Activated CD4-positive, alpha-beta T cell treated with anti-CD3 and anti-CD28 coated beads for 36 hours (primary cell): ENCODE measurements at regions not wholly inside any gene's neighbourhood (a gene's known extent, or its start where the extent isn't known, plus 50 kb on each side); places are given as distances from the start of the nearest gene placed in this dataset.

Experiments
- ATAC-seq: fragments of 200-7000 bp; cut with Tn5 transposase; one replicate; pipeline ENCODE4 v1.10.0; 2021; ENCODE audit warnings: mild to moderate bottlenecking, moderate library complexity
- CTCF ChIA-PET: fragments of 350-600 bp; sonication (Branson Sonifier 250); formaldehyde crosslinking; loops from one replicate; lab custom pipeline; 2021; ENCODE audit warnings: antibody characterized with exemption; lab: Charles Lee
- POLR2A ChIA-PET: fragments of 350-600 bp; sonication (Branson Sonifier 250); formaldehyde crosslinking; loops from one replicate; lab custom pipeline; 2021; ENCODE audit warnings: antibody characterized with exemption, inconsistent platforms; lab: Charles Lee
- DNase-seq: peaks from one replicate; pipeline ENCODE4 v3.0.0-alpha.2; 2020
- H3K27ac Mint-ChIP-seq: one replicate; pipeline ENCODE4 v1.8.0; 2021; ENCODE audit warnings: mixed read lengths
- H3K27me3 Mint-ChIP-seq: one replicate; pipeline ENCODE4 v1.8.0; 2021; ENCODE audit warnings: mixed read lengths
- H3K36me3 Mint-ChIP-seq: one replicate; pipeline ENCODE4 v1.8.0; 2021; ENCODE audit warnings: low read depth, mixed read lengths
- H3K4me1 Mint-ChIP-seq: one replicate; pipeline ENCODE4 v1.8.0; 2021; ENCODE audit warnings: mixed read lengths
- H3K4me3 Mint-ChIP-seq: one replicate; pipeline ENCODE4 v1.8.0; 2021; ENCODE audit warnings: mild to moderate bottlenecking, moderate library complexity, mixed read lengths
- H3K9me3 Mint-ChIP-seq: one replicate; pipeline ENCODE4 v1.8.0; 2021; ENCODE audit warnings: low read depth, mixed read lengths
- intact Hi-C, 2 experiments: fragments of 100-400 bp; cut with DNase I in 1 of 2; cut with micrococcal nuclease in 1 of 2; formaldehyde crosslinking; loops; one replicate each; pipeline versions ENCODE4 v1.14.2 to v1.15.1; 2022 to 2024; cut with DNase I, micrococcal nuclease

- H3K36me3 Mint-ChIP-seq = no peaks in the 10 kb centered on the region
- H3K9me3 Mint-ChIP-seq = no peaks in the 10 kb centered on the region
- peak; percentile 57 for ATAC-seq
- H3K4me3 Mint-ChIP-seq = no peak overlapping the region
- peaks cover 2% of the 10 kb centered on the region for H3K27me3 Mint-ChIP-seq
- ChIA-PET CTCF (no interaction called here), POLR2A (interaction anchor here (0.7 kb wide), 1 partner anchor 73 kb away, joined by 3 read pairs; no protein-coding TSS in a partner anchor)
- DNase-seq = no peak
- peak overlapping the region; percentile 21 for H3K27ac Mint-ChIP-seq
- intact Hi-C loops = no loop called here
- H3K4me1 Mint-ChIP-seq = peaks cover 13% of the 10 kb centered on the region
Measured at GRCh38 chr20:50297498-50298376, 107.1 kb downstream of the CEBPB start.

- Mint-ChIP-seq H3K36me3 (no peaks in the 10 kb centered on the region), H3K27me3 (peaks cover 4% of the 10 kb centered on the region), H3K4me3 (no peak overlapping the region), H3K9me3 (no peaks in the 10 kb centered on the region), H3K4me1 (peaks cover 13% of the 10 kb centered on the region), H3K27ac (no peak overlapping the region)
- POLR2A ChIA-PET = no interaction called here
- intact Hi-C loops = no loop called here
- DNase-seq (no peak), ATAC-seq (no peak)
- CTCF ChIA-PET = no interaction called here
Measured at GRCh38 chr20:50298554-50299324, 108.1 kb downstream of the CEBPB start.

GRCh38 chr20:50299325-50299629 is 108.6 kb downstream of the CEBPB start:
- ChIA-PET POLR2A (no interaction called here), CTCF (no interaction called here)
- Mint-ChIP-seq H3K4me1 (peaks cover 13% of the 10 kb centered on the region), H3K27me3 (peaks cover 4% of the 10 kb centered on the region), H3K27ac (no peak overlapping the region), H3K36me3 (no peaks in the 10 kb centered on the region), H3K4me3 (no peak overlapping the region), H3K9me3 (no peaks in the 10 kb centered on the region)
- no peak for ATAC-seq
- intact Hi-C loops = no loop called here
- DNase-seq = no peak

GRCh38 chr20:50301165-50301564 is 110.5 kb downstream of the CEBPB start:
- POLR2A ChIA-PET = no interaction called here
- peaks cover 13% of the 10 kb centered on the region for H3K4me1 Mint-ChIP-seq
- CTCF ChIA-PET = no interaction called here
- ATAC-seq (no peak), DNase-seq (no peak)
- H3K4me3 Mint-ChIP-seq = no peak overlapping the region
- no peak overlapping the region for H3K27ac Mint-ChIP-seq
- H3K9me3 Mint-ChIP-seq = no peaks in the 10 kb centered on the region
- H3K36me3 Mint-ChIP-seq = no peaks in the 10 kb centered on the region
- intact Hi-C loops = no loop called here
- H3K27me3 Mint-ChIP-seq = peaks cover 4% of the 10 kb centered on the region

GRCh38 chr20:50301712-50302111 is 111.1 kb downstream of the CEBPB start:
- H3K27ac Mint-ChIP-seq = no peak overlapping the region
- POLR2A ChIA-PET = no interaction called here
- H3K36me3 Mint-ChIP-seq = no peaks in the 10 kb centered on the region
- intact Hi-C loops = no loop called here
- H3K9me3 Mint-ChIP-seq = no peaks in the 10 kb centered on the region
- H3K4me1 Mint-ChIP-seq = peaks cover 13% of the 10 kb centered on the region
- no peak for DNase-seq
- CTCF ChIA-PET = no interaction called here
- ATAC-seq = no peak
- peaks cover 4% of the 10 kb centered on the region for H3K27me3 Mint-ChIP-seq
- H3K4me3 Mint-ChIP-seq = no peak overlapping the region

- H3K4me3 Mint-ChIP-seq = no peak overlapping the region
- CTCF ChIA-PET = no interaction called here
- H3K27me3 Mint-ChIP-seq = peaks cover 4% of the 10 kb centered on the region
- H3K4me1 Mint-ChIP-seq = peaks cover 9% of the 10 kb centered on the region
- H3K9me3 Mint-ChIP-seq = no peaks in the 10 kb centered on the region
- no peak overlapping the region for H3K27ac Mint-ChIP-seq
- H3K36me3 Mint-ChIP-seq = no peaks in the 10 kb centered on the region
- DNase-seq (no peak), ATAC-seq (no peak)
- POLR2A ChIA-PET = no interaction called here
- intact Hi-C loops = no loop called here
Measured at GRCh38 chr20:50302341-50303057, 111.9 kb downstream of the CEBPB start.

- H3K4me3 Mint-ChIP-seq = no peak overlapping the region
- no peaks in the 10 kb centered on the region for H3K9me3 Mint-ChIP-seq
- H3K36me3 Mint-ChIP-seq = no peaks in the 10 kb centered on the region
- DNase-seq (no peak), ATAC-seq (no peak)
- H3K27ac Mint-ChIP-seq = no peak overlapping the region
- CTCF ChIA-PET = interaction anchor here (0.6 kb wide), 1 partner anchor 213 kb away, joined by 4 read pairs; no protein-coding TSS in a partner anchor
- no peaks in the 10 kb centered on the region for H3K4me1 Mint-ChIP-seq
- peaks cover 2% of the 10 kb centered on the region for H3K27me3 Mint-ChIP-seq
- intact Hi-C loops = no loop called here
- POLR2A ChIA-PET = no interaction called here
Measured at GRCh38 chr20:50303573-50304500, 113.2 kb downstream of the CEBPB start.

GRCh38 chr20:50304501-50304856 is 113.8 kb downstream of the CEBPB start:
- peaks cover 2% of the 10 kb centered on the region for H3K27me3 Mint-ChIP-seq
- DNase-seq (no peak), ATAC-seq (no peak)
- ChIA-PET POLR2A (no interaction called here), CTCF (interaction anchor here (0.6 to 0.8 kb wide), 2 partner anchors 14 to 213 kb away, joined by 4 read pairs; no protein-coding TSS in a partner anchor)
- no peak overlapping the region for H3K27ac Mint-ChIP-seq
- H3K4me1 Mint-ChIP-seq = no peaks in the 10 kb centered on the region
- no peaks in the 10 kb centered on the region for H3K9me3 Mint-ChIP-seq
- H3K4me3 Mint-ChIP-seq = no peak overlapping the region
- intact Hi-C loops = no loop called here
- H3K36me3 Mint-ChIP-seq = no peaks in the 10 kb centered on the region

GRCh38 chr20:50304923-50305635 is 114.4 kb downstream of the CEBPB start:
- DNase-seq (no peak), ATAC-seq (no peak)
- no peak overlapping the region for H3K27ac Mint-ChIP-seq
- no peaks in the 10 kb centered on the region for H3K9me3 Mint-ChIP-seq
- H3K36me3 Mint-ChIP-seq = no peaks in the 10 kb centered on the region
- POLR2A ChIA-PET = no interaction called here
- H3K4me1 Mint-ChIP-seq = no peaks in the 10 kb centered on the region
- intact Hi-C loops = no loop called here
- H3K27me3 Mint-ChIP-seq = peaks cover 2% of the 10 kb centered on the region
- H3K4me3 Mint-ChIP-seq = no peak overlapping the region
- CTCF ChIA-PET = interaction anchor here (0.8 to 0.9 kb wide), 2 partner anchors 14 to 33 kb away, joined by 3 to 4 read pairs; no protein-coding TSS in a partner anchor

GRCh38 chr20:50305636-50306477 is 115.2 kb downstream of the CEBPB start:
- ATAC-seq (no peak), DNase-seq (no peak)
- H3K27ac Mint-ChIP-seq = no peak overlapping the region
- ChIA-PET CTCF (interaction anchor here (0.9 kb wide), 1 partner anchor 32 kb away, joined by 3 read pairs; no protein-coding TSS in a partner anchor), POLR2A (interaction anchor here (0.5 kb wide), 1 partner anchor 112 kb away, joined by 5 read pairs; no protein-coding TSS in a partner anchor)
- no peaks in the 10 kb centered on the region for H3K4me1 Mint-ChIP-seq
- no peaks in the 10 kb centered on the region for H3K9me3 Mint-ChIP-seq
- intact Hi-C loops = no loop called here
- H3K4me3 Mint-ChIP-seq = no peak overlapping the region
- H3K36me3 Mint-ChIP-seq = no peaks in the 10 kb centered on the region
- peaks cover 2% of the 10 kb centered on the region for H3K27me3 Mint-ChIP-seq
